ENCODE measurements at regions not wholly inside any gene's neighbourhood (a gene's known extent, or its start where the extent isn't known, plus 50 kb on each side); places are given as distances from the start of the nearest gene placed in this dataset.
"Not testable (repeated sequence)": the region's sequence is repeated elsewhere in the genome, so short reads cannot be mapped to it uniquely, and the experiment has no call there.

GRCh38 chr10:81498011-81498551, 376.9 kb upstream of the NRG3 start:
- DNase-seq = no peak

- DNase-seq = no peak
Observed at GRCh38 chr10:81502677-81503359, 372.2 kb upstream of the NRG3 start.

- not testable (repeated sequence) for DNase-seq
Observed at GRCh38 chr10:81505777-81506176, 369.2 kb upstream of the NRG3 start.

- DNase-seq = no peak
Observed at GRCh38 chr10:81514811-81515210, 360.2 kb upstream of the NRG3 start.

- no peak for DNase-seq
Observed at GRCh38 chr10:81520688-81521087, 354.3 kb upstream of the NRG3 start.

- peak; percentile 63 for DNase-seq
Observed at GRCh38 chr10:81524467-81524866, 350.5 kb upstream of the NRG3 start.

GRCh38 chr10:81532403-81532802, 342.6 kb upstream of the NRG3 start:
- no peak for DNase-seq

GRCh38 chr10:81534991-81535390, 340.0 kb upstream of the NRG3 start:
- DNase-seq = no peak

GRCh38 chr10:81541517-81541916, 333.5 kb upstream of the NRG3 start:
- no peak for DNase-seq

GRCh38 chr10:81546243-81546642, 328.8 kb upstream of the NRG3 start:
- no peak for DNase-seq

- DNase-seq = no peak
Observed at GRCh38 chr10:81548160-81548559, 326.8 kb upstream of the NRG3 start.

- no peak for DNase-seq
Observed at GRCh38 chr10:81564143-81564542, 310.9 kb upstream of the NRG3 start.

GRCh38 chr10:81569488-81569887, 305.5 kb upstream of the NRG3 start:
- DNase-seq = peak; percentile 46

- peak; percentile 46 for DNase-seq
Observed at GRCh38 chr10:81570349-81570748, 304.6 kb upstream of the NRG3 start.

GRCh38 chr10:81570878-81571794, 303.9 kb upstream of the NRG3 start:
- DNase-seq = peak; percentile 41

- DNase-seq = no peak
Observed at GRCh38 chr10:81575036-81575435, 300.0 kb upstream of the NRG3 start.

- no peak for DNase-seq
Observed at GRCh38 chr10:81576336-81576735, 298.7 kb upstream of the NRG3 start.

GRCh38 chr10:81594991-81595390, 280.0 kb upstream of the NRG3 start:
- no peak for DNase-seq

- DNase-seq = no peak
Observed at GRCh38 chr10:81600185-81600584, 274.8 kb upstream of the NRG3 start.

GRCh38 chr10:81603106-81603620, 271.8 kb upstream of the NRG3 start:
- no peak for DNase-seq

- DNase-seq = not testable (repeated sequence)
Observed at GRCh38 chr10:81644485-81644884, 230.5 kb upstream of the NRG3 start.

- no peak for DNase-seq
Observed at GRCh38 chr10:81655986-81656385, 219.0 kb upstream of the NRG3 start.

- no peak for DNase-seq
Observed at GRCh38 chr10:81662837-81663236, 212.2 kb upstream of the NRG3 start.

- not testable (repeated sequence) for DNase-seq
Observed at GRCh38 chr10:81664800-81665199, 210.2 kb upstream of the NRG3 start.
